HFFc6 (cell line): ENCODE measurements at regions not wholly inside any gene's neighbourhood (a gene's known extent, or its start where the extent isn't known, plus 50 kb on each side); places are given as distances from the start of the nearest gene placed in this dataset.

Experiments
- DNase-seq: peaks from one replicate; pipeline ENCODE4 v3.0.0-alpha.2; 2018
- H3K27ac Mint-ChIP-seq: 2 replicates; pipeline ENCODE4 v1.8.0; 2020; ENCODE audit warnings: mild to moderate bottlenecking, mixed read lengths
- H3K27me3 Mint-ChIP-seq: 2 replicates; pipeline ENCODE4 v1.8.0; 2021; ENCODE audit warnings: mild to moderate bottlenecking, moderate library complexity, mixed read lengths; ENCODE audit not compliant: insufficient read depth
- H3K36me3 Mint-ChIP-seq: 2 replicates; pipeline ENCODE4 v1.8.0; 2021; ENCODE audit warnings: low read depth, mixed read lengths
- H3K4me1 Mint-ChIP-seq: 2 replicates; pipeline ENCODE4 v1.8.0; 2020; ENCODE audit warnings: low read depth, mixed read lengths
- H3K4me3 Mint-ChIP-seq: 2 replicates; pipeline ENCODE4 v1.8.0; 2020; ENCODE audit warnings: mild to moderate bottlenecking, moderate library complexity, mixed read lengths
- H3K9me3 Mint-ChIP-seq: 2 replicates; pipeline ENCODE4 v1.8.0; 2020; ENCODE audit warnings: mild to moderate bottlenecking, mixed read lengths
- CTCF ChIP-seq: fragments of 200-600 bp; sonication (generic); IDR thresholded peaks from 2 replicates; pipeline ENCODE4 v1.5.0; 2021; ENCODE audit warnings: antibody characterized with exemption, mild to moderate bottlenecking

GRCh38 chr12:60967128-60967527, 1293.1 kb upstream of the USP15 start:
- DNase-seq, result no peak
- Mint-ChIP-seq H3K36me3 (no peaks in the 10 kb centered on the region), H3K4me1 (no peaks in the 10 kb centered on the region), H3K27ac (no peak overlapping the region), H3K9me3 (peaks cover 43% of the 10 kb centered on the region), H3K27me3 (no peaks in the 10 kb centered on the region), H3K4me3 (no peak overlapping the region)
- TF ChIP-seq CTCF, result no peak

DNA sequence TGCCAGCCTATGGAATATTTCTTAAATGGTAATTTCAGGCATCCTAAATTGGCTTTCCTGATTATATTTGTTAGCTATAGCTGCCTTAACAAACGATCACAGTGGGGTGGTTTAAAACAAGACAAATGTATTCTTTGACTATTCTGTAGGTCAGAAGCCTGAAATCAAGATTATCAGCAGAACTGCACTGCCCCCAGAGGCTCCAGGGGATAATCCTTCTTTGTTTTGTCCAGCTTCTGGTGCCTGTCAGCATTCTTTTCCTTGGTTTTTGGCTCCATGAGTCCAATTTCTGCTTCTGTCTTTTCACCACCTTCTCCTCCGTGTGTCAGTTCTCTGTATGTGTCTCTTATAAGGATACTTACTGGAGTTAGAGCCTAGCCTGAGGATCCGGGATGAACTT, 1282.2 kb upstream of the USP15 start:
- Mint-ChIP-seq H3K27me3 (no peaks in the 10 kb centered on the region), H3K36me3 (no peaks in the 10 kb centered on the region), H3K27ac (no peak overlapping the region), H3K4me1 (no peaks in the 10 kb centered on the region), H3K4me3 (no peak overlapping the region), H3K9me3 (peaks cover 26% of the 10 kb centered on the region)
- no peak for TF ChIP-seq CTCF
- no peak for DNase-seq

GRCh38 chr12:60980558-60980957, 1279.6 kb upstream of the USP15 start:
- Mint-ChIP-seq H3K9me3 (peaks cover 24% of the 10 kb centered on the region), H3K27ac (no peak overlapping the region), H3K36me3 (no peaks in the 10 kb centered on the region; the same call in 1 of the 2 replicates), H3K4me3 (no peak overlapping the region), H3K4me1 (no peaks in the 10 kb centered on the region), H3K27me3 (no peaks in the 10 kb centered on the region)
- TF ChIP-seq CTCF, result no peak
- no peak for DNase-seq

GRCh38 chr12:60981473-60981872, 1278.7 kb upstream of the USP15 start:
- Mint-ChIP-seq H3K4me3 (no peak overlapping the region), H3K27me3 (no peaks in the 10 kb centered on the region), H3K27ac (no peak overlapping the region), H3K4me1 (no peaks in the 10 kb centered on the region), H3K9me3 (peaks cover 29% of the 10 kb centered on the region), H3K36me3 (no peaks in the 10 kb centered on the region; the same call in 1 of the 2 replicates)
- no peak for DNase-seq
- no peak for TF ChIP-seq CTCF

GRCh38 chr12:60992087-60992486, 1268.1 kb upstream of the USP15 start:
- TF ChIP-seq CTCF, result no peak
- H3K4me1 Mint-ChIP-seq, result no peaks in the 10 kb centered on the region
- no peaks in the 10 kb centered on the region for H3K27me3 Mint-ChIP-seq
- H3K9me3 Mint-ChIP-seq, result peaks cover 10% of the 10 kb centered on the region
- H3K27ac Mint-ChIP-seq, result no peak overlapping the region
- H3K4me3 Mint-ChIP-seq, result no peak overlapping the region
- H3K36me3 Mint-ChIP-seq, result no peaks in the 10 kb centered on the region
- DNase-seq, result no peak

DNA sequence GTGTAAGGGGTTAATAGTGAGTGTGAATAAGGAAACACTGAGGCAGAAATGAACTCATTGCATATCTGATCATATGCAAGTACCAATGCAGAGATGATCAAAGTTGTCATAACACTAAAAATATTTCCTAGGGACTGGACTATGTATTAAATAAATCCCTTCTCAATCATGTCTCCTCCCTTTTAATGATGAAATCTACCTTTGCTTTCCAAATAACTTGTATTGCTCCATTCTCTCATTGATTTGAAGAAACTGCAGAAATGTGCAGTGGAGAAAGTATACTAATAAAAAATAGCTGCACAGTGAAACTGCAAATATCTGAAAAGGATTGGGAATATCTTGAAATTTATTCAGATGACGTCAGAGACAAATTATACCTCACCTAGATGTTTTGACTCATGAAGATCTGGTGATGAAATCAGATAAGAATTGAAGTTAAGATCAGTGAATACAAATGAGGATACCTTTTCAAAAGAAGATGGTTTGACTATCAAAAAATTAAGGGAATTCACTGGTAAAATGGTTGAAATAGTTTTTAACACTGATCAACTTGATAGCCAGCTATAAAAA, 1264.9 kb upstream of the USP15 start:
- no peaks in the 10 kb centered on the region for H3K36me3 Mint-ChIP-seq
- H3K9me3 Mint-ChIP-seq, result peaks cover 11% of the 10 kb centered on the region
- H3K4me3 Mint-ChIP-seq, result no peak overlapping the region
- no peaks in the 10 kb centered on the region for H3K4me1 Mint-ChIP-seq
- no peak for DNase-seq
- TF ChIP-seq CTCF, result no peak
- H3K27ac Mint-ChIP-seq, result no peak overlapping the region
- H3K27me3 Mint-ChIP-seq, result no peaks in the 10 kb centered on the region
